GM18498 (cell line): ENCODE measurements at regions not wholly inside any gene's neighbourhood (a gene's known extent, or its start where the extent isn't known, plus 50 kb on each side); places are given as distances from the start of the nearest gene placed in this dataset.

Experiments
- ATAC-seq: cut with Tn5 transposase; IDR thresholded peaks from one replicate; pipeline ENCODE4 v1.9.1; 2021; ENCODE audit warnings: mild to moderate bottlenecking, moderate library complexity; ENCODE audit not compliant: unreplicated experiment

DNA sequence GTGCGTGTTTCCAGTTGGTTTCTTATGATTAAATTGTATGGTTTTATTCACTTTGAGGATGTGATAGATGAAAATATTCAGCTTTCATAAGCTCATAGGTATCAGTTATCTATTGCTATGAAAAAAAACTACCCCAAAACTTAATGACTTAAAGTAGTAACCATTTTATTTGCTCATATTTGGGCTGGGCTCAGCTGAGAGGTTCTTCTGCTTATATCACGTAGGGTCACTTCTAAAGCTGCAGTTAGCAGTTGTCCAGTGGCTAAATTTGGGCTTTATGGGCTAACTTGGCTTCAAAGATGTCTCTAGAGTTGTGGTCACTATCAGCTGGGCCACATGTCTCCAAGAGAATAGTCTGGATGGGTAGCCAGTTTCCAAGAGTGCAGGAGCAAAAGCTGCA lies 206.4 kb upstream of the LYPLAL1 start:
- ATAC-seq: no peak

DNA sequence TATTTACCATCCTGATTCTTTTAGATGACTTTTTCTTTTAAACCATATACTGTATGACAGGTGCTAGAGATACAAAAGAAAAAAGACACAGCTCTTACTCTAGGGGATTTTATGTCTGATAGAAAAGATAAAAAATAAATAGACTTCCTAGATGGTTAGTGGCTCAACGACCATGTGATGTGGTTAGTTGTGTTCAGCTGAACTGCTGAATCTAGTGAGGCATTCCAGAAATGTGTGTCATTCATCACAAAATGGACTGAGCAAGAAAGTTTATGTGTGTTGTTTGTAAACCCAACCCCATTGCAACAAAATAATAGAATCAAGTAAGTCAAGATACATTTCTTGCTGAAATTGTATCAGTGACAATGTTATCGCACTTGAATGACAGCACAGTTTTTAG lies 205.8 kb upstream of the LYPLAL1 start:
- no peak for ATAC-seq

DNA sequence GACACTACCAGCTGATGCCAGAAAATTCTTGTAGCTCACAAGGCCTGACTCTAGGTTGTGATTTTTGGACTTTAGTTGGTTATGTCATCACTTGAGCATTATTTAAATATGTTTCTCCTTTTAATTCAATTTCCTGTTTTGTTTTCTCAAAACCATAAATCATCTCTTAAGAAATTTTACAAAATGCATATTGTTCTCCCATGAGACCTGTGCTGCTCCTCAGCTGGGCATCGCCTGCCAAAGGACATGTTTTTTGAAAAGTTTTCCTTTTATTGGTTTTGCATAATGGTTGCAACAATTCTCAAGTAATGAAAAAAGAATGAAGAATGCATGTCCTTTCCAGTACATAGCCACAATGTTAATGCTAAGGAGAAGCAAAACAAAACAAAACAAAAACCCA lies 204.7 kb upstream of the LYPLAL1 start:
- ATAC-seq: no peak

DNA sequence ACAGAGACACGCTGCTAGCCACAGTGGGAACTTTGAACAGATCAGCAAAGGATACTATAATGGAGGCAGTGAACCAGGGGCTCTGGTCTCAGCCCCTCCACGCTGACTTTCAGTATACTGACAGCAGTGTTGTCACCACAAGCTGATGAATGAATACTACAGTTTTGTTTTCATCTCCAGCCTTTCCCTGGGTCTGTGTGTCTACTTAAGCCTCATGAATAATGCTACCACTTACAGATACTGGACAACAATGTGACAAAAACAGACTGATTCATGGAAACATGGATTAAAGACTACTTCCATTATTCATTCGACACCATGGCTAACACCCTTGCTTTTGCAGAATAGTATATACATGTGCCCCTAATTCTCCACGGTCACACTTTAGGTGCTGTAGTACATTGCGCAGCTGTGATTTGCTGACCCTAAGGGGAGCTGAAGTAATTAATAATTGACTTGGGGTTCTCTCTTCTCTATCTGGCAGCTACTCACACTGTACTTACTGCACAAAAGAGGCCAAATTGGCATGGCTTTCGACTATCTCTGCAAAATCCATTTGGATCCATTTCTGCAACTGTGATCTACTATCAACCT lies 203.2 kb upstream of the LYPLAL1 start:
- no peak for ATAC-seq

DNA sequence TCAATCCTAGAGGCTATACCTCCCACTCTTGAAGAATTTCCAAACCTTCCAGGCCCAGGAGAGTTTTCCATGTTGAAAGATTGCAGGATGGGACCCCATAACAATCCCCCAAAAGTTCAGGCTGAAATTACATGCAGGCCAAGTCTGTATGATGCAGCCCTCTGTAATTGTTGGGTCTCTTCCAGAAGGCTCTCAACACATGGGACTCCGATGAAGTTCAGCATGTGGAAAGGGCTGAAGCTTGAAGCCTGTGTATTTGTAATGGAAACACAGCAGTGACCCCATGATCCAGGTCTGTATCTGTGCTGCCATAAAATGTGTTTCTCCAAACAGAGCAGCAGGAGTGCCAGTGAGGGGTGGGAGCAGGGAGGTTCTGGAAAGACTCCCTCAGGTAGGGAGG lies 202.5 kb upstream of the LYPLAL1 start:
- ATAC-seq: no peak

DNA sequence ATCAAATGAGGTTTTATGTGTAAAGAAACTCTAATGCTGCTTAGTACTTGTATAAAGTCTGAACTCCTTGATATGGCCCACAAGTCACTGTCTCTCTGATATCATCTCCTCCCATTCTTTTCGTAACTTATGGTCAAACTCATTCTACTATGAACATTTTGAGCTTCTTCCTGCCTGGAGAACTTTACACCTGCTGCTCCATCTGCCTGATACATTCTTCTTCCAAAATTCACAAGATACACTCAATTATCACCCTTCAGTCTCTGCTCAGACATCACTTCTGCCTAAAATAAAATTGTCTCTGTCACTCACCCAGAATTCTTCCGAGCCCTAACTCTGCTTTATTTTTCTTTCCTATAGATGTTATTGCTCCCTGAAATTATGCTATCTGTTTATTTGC lies 192.8 kb upstream of the LYPLAL1 start:
- no peak for ATAC-seq

DNA sequence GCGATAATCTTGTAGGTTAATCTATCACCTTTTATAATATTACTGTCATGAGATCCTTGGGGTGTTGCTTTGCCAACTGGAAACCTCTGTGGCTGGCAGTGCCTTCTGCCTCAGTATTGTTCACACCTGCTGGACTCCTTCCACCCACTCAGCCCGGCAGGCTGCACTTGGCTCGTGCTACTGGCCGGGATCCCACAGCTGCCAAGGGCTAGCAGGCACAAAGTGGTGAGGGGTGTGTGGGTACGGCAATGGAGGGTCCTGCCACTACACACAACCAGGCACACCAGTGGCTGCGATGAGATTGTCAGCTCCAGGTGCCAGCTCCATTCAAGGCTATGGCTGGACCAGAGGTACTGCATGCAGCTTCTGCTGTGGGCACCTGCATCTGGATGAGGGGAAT lies 191.2 kb upstream of the LYPLAL1 start:
- ATAC-seq: no peak

DNA sequence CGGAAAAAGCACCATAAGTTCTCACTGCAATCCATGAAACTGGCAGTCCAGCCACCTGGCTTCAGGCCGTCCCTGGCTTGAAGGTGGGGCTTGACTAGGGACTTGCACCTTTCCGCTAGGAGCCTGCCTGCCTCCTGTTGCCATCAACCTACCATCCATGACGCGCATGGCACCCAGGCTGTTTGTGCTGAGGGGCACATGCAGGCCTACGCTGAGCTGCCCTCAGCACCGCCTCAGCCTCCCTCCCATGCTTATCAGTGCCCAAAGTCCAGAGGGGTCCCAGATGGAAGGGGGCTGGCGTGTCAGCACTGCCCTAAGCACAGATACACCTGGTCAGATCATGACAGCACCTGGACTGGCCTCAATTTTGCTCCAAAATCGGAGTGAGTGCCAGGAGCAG lies 190.2 kb upstream of the LYPLAL1 start:
- no peak for ATAC-seq

DNA sequence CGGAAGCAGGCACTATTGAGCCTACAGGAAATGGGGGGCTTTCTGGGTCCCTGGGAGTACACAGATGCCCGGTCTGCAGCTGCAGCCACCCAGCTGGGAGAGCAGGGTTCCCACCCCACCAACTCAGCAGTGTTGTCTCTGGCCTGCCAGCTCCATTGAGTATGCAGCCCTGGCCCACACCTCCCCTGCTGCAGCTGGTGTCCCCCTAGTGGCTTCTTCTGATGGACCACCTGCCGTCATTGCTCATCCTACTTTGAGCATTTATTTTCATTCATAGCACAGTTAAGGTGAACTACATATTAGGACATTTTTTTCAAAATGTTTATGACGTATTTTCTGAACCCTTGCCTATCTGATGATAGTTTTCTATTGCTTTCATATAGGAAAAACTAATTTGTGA lies 189.8 kb upstream of the LYPLAL1 start:
- no peak for ATAC-seq

DNA sequence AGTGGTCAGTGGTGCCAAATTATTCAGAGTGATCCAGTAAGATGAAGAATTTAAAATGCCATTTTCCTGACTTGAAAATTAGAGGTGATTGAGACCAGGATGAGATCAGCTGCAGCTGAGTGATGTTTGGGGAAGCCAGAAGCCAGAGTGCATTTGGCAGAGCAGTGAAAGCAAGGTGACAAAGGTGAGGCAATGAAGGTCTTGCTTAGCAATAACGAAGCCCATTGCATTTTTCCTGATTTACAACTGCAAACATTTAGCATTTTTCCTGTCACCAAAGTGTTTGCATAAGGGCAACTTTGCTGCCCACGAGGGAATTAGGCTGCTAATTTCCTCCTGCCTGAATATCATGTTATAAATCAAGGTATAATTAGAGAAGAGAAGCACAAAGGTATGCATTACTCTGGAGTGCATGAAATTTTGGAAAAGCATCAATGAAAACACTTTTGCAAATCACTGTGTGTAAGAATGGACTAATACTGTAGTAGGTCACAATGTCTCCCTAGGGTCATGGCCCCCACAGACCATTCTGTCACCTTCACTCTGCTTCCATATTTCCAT lies 188.2 kb upstream of the LYPLAL1 start:
- ATAC-seq: no peak

DNA sequence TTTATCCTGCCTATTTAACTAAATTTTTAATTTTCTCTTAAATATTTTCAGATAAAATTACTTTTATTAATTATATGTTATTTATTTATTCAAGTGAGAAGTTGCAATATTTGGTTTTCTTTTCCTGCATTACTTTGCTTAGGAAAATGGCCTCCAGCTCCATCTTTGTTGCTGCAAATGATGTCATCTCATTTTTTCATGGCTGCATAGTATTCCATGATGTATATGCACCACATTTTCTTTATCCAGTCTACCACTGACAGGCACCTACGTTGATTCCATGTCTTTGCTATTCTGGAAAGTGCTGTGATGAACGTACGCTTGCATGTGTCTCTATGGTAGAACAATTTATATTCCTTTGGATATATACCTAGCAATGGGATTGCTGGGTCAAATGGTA lies 186.9 kb upstream of the LYPLAL1 start:
- no peak for ATAC-seq

DNA sequence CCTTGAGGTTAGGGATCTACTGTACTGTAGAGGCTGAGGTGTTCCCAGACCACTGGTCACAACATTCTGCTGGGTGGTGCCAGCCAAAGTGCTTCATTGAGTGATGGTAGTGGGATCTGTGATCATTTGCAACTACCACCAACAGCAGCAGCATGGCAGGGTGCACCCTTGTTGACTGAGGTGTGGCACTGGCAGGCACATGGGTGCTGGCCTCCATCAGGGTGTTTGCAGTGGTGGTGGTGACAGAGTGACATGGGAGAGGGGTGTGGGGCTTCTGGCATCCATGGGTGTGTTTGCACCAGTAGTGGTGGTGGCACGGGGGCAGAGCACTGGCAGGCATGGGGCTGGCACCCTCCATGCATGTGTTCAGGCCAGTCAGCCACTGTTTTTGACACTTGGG lies 183.7 kb upstream of the LYPLAL1 start:
- ATAC-seq: no peak

DNA sequence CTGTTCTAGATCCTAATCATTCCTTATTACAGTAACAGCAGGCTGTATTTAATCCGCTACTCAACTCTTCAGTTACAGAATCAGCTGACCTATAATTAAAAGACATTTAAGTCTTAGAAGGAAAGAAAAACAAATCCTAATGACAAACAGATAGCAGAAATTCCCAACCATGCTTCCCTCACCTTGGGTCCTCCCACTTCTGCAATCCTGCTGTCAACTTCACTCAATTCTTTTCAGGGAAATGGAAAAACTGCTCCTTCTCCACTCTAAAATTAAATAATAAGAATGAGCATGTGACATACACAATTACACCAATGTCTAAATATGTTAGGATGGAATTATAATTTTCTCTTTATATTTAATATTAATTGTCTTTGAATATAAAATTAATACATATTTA lies 182.6 kb upstream of the LYPLAL1 start:
- ATAC-seq: no peak

DNA sequence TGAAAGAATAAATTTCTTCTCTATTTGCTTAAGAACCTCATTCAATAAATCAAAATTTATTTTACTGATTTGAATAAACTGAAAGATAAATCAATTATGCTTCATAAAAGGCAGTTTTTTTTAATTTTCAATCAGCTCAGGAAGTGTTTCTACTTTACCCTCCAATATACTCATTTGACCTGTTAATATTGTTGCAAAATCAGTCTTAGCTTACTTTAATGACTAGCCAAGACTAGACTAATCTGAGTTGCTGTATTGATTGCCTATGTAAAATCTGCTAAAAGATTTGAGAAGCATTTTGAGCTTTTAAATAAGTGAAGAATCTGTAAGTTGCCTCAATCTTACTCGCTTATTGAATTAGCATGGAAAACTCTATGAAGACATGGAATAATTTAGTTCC lies 179.1 kb upstream of the LYPLAL1 start:
- no peak for ATAC-seq

DNA sequence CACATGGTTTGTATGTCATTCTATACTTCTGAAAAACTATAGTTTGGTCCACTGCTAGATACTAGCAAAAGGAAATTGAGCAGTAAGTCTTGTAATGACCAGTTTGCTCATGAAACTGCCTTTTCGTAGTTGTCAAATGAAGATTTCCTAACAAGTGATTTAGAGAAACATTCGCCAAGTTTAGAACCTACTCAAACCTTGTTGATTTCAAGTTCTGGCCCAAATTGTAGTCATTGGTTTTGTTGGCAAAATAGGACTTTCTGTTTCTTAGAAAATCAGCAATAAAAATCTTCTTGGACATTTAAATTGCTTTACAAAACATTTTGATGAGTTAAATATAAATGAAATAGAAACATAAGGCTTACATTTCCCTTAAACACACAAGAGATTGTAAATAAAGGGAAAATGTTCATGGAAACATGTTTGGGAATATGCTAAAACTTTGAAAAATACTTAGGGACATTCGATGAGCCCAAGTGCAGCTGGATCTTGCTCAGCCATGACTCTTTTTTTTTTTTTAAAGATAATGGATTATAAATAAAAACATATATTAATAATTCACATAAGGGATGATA lies 178.5 kb upstream of the LYPLAL1 start:
- no peak for ATAC-seq

DNA sequence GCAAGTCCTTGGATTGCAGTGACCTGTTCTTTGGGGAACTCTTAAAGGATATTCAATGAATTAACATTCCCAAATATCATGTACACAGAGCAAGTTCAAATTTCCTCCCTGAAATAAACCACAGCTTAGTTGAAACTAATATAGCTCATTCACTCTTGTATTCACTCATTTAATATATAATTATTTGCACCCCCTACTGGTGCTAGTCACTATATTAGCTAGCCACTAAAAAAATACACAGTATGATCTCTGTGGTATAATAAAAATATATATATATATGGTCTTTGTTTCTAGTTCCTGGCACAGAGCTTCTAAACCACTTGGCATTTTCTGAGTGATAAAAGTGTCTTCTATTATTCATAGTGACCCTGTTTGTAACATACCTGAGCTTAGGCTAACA lies 177.3 kb upstream of the LYPLAL1 start:
- no peak for ATAC-seq

DNA sequence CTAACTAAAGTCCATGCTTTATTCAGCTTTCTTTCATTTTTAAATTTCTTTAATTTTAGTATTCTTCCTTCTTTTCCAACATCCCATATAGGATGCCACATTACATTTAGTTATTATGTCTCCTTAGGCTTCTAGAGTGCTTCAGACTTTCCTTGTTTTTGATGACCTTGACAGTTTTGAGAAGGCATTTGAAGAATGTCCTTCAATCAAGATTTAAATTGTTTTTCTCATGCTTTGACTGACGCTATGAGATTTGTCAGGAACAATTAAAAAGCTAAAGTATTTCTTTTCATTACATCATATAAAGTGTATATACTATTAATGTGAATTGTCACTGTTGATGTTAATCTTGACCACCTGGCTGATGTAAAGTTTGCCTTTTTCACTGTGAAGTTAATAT lies 173.7 kb upstream of the LYPLAL1 start:
- ATAC-seq: no peak

DNA sequence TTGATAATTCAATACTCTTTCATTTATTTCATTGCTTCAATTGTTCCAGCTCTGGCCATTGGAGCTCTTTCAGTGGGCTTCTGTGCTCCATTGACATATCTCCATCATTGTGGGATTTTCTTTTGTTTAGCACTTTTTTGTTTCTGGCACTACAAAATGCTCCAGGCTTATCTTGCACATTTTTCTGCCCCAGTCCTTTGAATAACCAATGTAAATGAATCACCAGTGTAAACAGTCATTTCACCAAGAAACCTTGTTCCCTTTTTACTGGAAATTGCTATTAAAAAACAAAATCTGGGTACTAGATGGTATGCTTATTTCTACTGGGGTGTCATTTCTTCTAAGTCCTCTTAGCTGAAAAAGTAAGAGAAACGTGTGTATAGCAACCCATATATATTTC lies 173.0 kb upstream of the LYPLAL1 start:
- no peak for ATAC-seq

DNA sequence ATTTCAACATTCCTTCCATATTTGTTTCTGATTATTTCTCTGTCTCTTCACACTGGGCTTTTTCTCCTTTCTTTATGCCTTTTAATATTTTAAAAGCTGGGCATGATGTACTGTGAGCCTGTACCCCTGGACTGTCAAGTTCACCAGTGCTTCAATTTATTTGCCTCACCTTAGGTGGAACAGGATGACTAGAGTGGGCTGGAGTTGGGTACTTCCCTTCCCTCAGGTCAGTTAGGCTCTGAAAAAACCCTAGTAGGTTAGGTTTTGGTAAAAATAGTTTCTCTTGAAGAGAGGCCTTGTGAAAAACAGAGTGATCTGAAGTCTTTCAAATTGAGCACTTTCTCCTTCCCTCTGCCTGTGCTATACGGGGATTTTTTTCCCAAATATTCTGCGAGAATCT lies 163.0 kb upstream of the LYPLAL1 start:
- no peak for ATAC-seq

DNA sequence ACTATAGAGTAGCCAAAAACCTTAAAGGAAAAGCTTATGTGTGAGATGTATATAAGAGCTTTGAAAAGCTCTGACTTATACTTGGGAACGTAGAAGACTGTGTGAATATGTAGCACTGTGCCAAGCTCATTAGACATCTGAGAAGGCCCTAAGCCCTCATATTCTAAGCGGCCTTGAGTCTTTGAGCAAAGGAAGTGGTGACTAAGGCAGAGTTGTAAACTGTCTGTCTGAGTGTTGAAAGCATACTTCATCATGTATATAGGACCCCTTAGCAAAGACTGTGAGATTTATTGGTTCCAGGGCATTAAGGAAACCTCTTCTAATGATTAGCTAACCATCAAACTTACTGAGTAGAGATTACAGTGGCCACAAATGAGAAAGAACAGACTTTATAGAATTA lies 153.3 kb upstream of the LYPLAL1 start:
- no peak for ATAC-seq

DNA sequence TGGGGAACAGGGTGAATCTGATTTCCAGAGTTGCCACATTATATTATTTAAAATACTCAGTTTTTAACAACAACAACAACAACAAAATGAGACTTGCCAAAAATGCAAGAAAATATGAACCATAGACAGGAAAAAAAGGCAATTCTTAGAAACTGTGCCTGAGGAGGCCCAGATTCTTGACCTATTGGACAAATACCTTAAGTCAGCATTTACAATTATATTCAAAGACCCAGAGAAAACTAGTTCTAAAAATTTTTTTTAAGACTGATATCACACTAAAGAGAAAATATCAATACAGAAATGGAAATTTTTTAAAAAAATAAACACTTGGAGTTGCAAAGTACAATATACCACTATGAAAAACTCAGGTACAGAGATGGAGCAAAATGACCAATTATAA lies 152.8 kb upstream of the LYPLAL1 start:
- ATAC-seq: no peak

DNA sequence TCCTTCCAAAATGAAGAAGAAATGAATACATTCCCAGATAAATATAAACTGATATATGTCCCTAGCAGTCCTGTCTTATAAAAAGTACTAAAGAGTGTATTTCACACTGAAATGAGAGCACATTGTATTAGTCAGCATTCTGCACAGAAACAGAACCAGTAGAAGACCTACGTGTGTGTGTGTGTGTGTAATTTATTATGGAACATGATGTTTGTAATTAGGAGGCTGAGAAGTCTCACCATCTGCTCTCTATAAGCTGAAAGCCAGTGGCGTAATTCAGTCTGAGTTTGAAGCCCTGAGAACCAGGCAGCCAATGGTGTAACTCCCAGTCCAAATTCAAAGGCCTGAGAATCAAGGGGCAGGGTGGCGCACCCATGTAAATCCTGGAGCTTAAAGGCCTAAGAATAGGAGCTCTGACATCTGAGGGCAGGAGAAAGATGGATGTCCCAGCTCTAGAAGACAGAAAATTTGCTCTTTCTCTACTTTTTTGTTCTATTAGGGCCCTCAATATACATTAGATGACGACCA lies 146.5 kb upstream of the LYPLAL1 start:
- ATAC-seq: no peak

DNA sequence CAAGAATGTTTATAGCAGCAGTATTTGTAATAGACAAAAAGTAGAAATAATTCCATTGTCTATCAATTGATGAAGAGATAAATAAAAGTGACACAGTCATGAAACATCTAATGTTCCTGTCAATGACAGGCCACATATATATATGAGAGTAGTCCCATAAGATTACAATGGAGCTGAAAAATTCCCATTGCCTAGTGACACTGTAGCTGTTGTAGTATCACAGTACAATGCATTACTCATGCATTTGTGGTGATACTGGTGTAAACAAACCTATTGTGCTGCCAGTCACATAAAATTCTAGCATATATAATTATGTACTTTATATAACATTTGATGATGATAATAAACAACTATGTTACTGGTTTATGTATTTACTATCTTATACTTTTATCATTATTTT lies 141.9 kb upstream of the LYPLAL1 start:
- no peak for ATAC-seq
